NCI-H226 (cell line): ENCODE measurements at regions not wholly inside any gene's neighbourhood (a gene's known extent, or its start where the extent isn't known, plus 50 kb on each side); places are given as distances from the start of the nearest gene placed in this dataset.

Experiments
- DNase-seq: peaks from one replicate; pipeline ENCODE4 v3.0.0-alpha.2; 2015

- no peak for DNase-seq
These were observed 72.4 kb upstream of the GTSF1L start for GRCh38 chr20:43799150-43799711.

- DNase-seq = no peak
These were observed 71.7 kb upstream of the GTSF1L start for GRCh38 chr20:43798291-43799149.

GRCh38 chr20:43794326-43794725, 67.5 kb upstream of the GTSF1L start:
- no peak for DNase-seq

DNA sequence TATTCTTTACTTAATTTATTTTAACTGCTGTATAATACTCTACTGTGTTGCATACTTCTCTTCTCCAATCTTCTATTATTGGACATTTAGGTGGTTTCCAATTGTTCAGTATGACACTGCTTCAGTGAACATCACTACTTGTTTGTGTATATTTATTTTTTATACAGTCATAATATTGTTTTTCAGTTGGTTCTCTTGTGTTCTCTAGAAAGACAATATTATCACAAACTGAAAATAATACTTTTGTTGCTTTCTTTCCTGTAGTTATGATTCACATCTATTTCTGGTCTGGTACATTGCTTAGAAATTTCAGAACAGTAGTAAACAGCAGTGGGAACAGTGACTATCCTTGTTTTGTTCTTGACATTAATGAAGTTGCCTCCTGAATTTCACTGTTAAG, 62.8 kb upstream of the GTSF1L start:
- no peak for DNase-seq

GRCh38 chr20:43787937-43788336, 61.1 kb upstream of the GTSF1L start:
- no peak for DNase-seq

DNA sequence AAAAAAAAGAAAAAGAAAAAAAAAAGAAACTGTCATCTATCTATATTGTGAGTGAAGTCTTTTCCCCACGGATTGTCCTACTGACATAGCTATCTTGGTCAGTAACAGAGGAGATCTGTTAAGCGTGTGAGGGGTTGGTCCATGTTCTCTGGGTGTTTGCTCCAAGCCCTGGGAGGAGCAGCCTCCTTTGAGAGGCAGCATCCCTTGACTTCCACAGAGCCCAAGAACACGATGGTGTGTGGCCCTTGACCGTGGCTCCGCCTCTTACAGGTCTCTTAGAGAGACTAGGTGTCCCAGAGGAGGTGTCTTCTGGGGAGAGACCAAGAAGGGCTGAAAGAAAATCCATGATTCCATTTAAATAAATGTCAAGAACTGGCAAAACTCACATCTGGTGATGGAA, 60.1 kb upstream of the GTSF1L start:
- no peak for DNase-seq

DNA sequence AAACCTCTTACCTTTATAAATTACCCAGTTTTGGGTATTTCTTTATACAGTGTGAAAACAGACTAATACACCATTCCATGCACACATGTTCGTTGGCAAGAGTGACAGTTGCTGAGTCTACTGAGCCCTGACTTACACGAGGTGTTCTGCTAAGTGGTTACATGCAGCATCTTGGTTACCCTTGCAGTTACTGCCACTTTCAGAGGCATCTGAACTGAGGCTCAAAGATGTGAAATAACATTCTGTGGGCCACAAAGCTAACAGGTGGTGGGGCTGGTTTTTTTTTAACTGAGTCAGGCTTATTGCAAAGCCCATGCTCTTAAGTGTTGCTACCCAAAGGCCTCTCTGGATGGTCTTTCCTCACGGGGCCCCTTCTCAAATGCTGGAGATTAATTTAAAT, 54.4 kb upstream of the GTSF1L start:
- DNase-seq = no peak

GRCh38 chr20:43778375-43778774, 51.6 kb upstream of the GTSF1L start:
- no peak for DNase-seq

- no peak for DNase-seq
These were observed 49.9 kb upstream of the GTSF1L start for GRCh38 chr20:43776691-43777090.
